Uterus (tissue), 2 donors: ENCODE measurements at regions not wholly inside any gene's neighbourhood (a gene's known extent, or its start where the extent isn't known, plus 50 kb on each side); places are given as distances from the start of the nearest gene placed in this dataset.

ENCODE experiments used
- POLR2A ChIP-seq, 2 donors: fragments of 450-650 bp; IDR thresholded peaks; one replicate each; pipeline ENCODE4 v1.6.1; 2016; ENCODE audit warnings: antibody characterized with exemption in 2 of 2, mild to moderate bottlenecking in 1 of 2, moderate library complexity in 1 of 2
- TF ChIP-seq, protein P1 (sequence below), 4 experiments: fragments of 200-600 bp in 2 of 4; fragments of 450-650 bp in 2 of 4; sonication (generic) in 2 of 4; IDR thresholded peaks; one replicate each; pipeline ENCODE4 v1.5.1; 2016 to 2019; ENCODE audit warnings: antibody characterized with exemption in 4 of 4, mild to moderate bottlenecking in 2 of 4, moderate library complexity in 1 of 4

DNA sequence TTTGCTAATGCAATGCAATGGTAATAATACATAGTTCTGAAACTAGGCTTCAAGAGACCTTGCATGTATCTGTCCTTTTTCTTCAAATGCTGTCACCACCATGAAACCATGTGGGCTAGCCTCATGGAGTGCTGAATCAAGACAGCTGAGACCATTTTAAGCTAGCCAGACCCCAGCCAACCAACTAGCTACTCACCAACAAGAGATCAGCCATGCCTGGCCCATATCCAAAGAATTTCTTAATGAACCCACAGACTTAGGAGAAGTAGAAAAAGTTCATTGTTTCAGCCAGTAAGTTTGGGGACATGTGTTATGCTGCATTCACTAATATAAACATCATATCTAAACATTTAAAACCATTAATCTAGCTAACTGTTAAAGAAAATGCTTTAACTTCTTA lies 139.8 kb upstream of the EDIL3 start:
- TF ChIP-seq POLR2A (IDR thresholded peaks at IDR 0.05): no peak
- TF ChIP-seq, protein P1, sequence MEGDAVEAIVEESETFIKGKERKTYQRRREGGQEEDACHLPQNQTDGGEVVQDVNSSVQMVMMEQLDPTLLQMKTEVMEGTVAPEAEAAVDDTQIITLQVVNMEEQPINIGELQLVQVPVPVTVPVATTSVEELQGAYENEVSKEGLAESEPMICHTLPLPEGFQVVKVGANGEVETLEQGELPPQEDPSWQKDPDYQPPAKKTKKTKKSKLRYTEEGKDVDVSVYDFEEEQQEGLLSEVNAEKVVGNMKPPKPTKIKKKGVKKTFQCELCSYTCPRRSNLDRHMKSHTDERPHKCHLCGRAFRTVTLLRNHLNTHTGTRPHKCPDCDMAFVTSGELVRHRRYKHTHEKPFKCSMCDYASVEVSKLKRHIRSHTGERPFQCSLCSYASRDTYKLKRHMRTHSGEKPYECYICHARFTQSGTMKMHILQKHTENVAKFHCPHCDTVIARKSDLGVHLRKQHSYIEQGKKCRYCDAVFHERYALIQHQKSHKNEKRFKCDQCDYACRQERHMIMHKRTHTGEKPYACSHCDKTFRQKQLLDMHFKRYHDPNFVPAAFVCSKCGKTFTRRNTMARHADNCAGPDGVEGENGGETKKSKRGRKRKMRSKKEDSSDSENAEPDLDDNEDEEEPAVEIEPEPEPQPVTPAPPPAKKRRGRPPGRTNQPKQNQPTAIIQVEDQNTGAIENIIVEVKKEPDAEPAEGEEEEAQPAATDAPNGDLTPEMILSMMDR (IDR thresholded peaks at IDR 0.05): no peak
